ENCODE measurements at regions not wholly inside any gene's neighbourhood (a gene's known extent, or its start where the extent isn't known, plus 50 kb on each side); places are given as distances from the start of the nearest gene placed in this dataset.

GRCh38 chr2:120863661-120864320 lies 128.1 kb downstream of the GLI2 start:
- H3K4me3 Mint-ChIP-seq (ENCODE audit: unreplicated experiment): no peak overlapping the region
- H3K36me3 Mint-ChIP-seq (ENCODE audit: low read depth): peaks cover 3% of the 10 kb centered on the region
- no peaks in the 10 kb centered on the region for H3K27me3 Mint-ChIP-seq (ENCODE audit: low read depth)
- TF ChIP-seq CTCF (IDR thresholded peaks at IDR 0.05): no peak
- no peaks in the 10 kb centered on the region for H3K9me3 Mint-ChIP-seq (ENCODE audit: low read depth)
- peak; percentile 68 for DNase-seq (ENCODE audit: low spot score)
- H3K27ac Mint-ChIP-seq (ENCODE audit: unreplicated experiment): peak overlapping the region; percentile 76
- peaks cover 66% of the 10 kb centered on the region for H3K4me1 Mint-ChIP-seq (ENCODE audit: low read depth)

GRCh38 chr2:120864981-120865380 lies 129.3 kb downstream of the GLI2 start:
- Mint-ChIP-seq H3K4me1 (ENCODE audit: low read depth) (peaks cover 77% of the 10 kb centered on the region), H3K4me3 (ENCODE audit: unreplicated experiment) (no peak overlapping the region)

GRCh38 chr2:120865656-120866055 lies 130.0 kb downstream of the GLI2 start:
- Mint-ChIP-seq H3K27me3 (ENCODE audit: low read depth) (no peaks in the 10 kb centered on the region), H3K9me3 (ENCODE audit: low read depth) (no peaks in the 10 kb centered on the region), H3K4me3 (ENCODE audit: unreplicated experiment) (no peak overlapping the region), H3K36me3 (ENCODE audit: low read depth) (peaks cover 3% of the 10 kb centered on the region), H3K27ac (ENCODE audit: unreplicated experiment) (no peak overlapping the region), H3K4me1 (ENCODE audit: low read depth) (peaks cover 79% of the 10 kb centered on the region)
- no peak for TF ChIP-seq CTCF (IDR thresholded peaks at IDR 0.05)
- peak; percentile 70 for DNase-seq (ENCODE audit: low spot score)

More at GRCh38 chr2:120864981-120865380, 129.3 kb downstream of the GLI2 start:
- peaks cover 3% of the 10 kb centered on the region for H3K36me3 Mint-ChIP-seq (ENCODE audit: low read depth)
- H3K9me3 Mint-ChIP-seq (ENCODE audit: low read depth): no peaks in the 10 kb centered on the region
- peak overlapping the region; percentile 51 for H3K27ac Mint-ChIP-seq (ENCODE audit: unreplicated experiment)
- H3K27me3 Mint-ChIP-seq (ENCODE audit: low read depth): no peaks in the 10 kb centered on the region
- no peak for TF ChIP-seq CTCF (IDR thresholded peaks at IDR 0.05)
- DNase-seq (ENCODE audit: low spot score): peak; percentile 69

GRCh38 chr2:120866071-120866470 lies 130.4 kb downstream of the GLI2 start:
- H3K9me3 Mint-ChIP-seq (ENCODE audit: low read depth): no peaks in the 10 kb centered on the region
- H3K27ac Mint-ChIP-seq (ENCODE audit: unreplicated experiment): peak overlapping the region; percentile 4
- peaks cover 78% of the 10 kb centered on the region for H3K4me1 Mint-ChIP-seq (ENCODE audit: low read depth)
- H3K36me3 Mint-ChIP-seq (ENCODE audit: low read depth): peaks cover 3% of the 10 kb centered on the region
- DNase-seq (ENCODE audit: low spot score): no peak
- H3K4me3 Mint-ChIP-seq (ENCODE audit: unreplicated experiment): no peak overlapping the region
- no peak for TF ChIP-seq CTCF (IDR thresholded peaks at IDR 0.05)
- no peaks in the 10 kb centered on the region for H3K27me3 Mint-ChIP-seq (ENCODE audit: low read depth)

GRCh38 chr2:120866483-120867140 lies 130.9 kb downstream of the GLI2 start:
- Mint-ChIP-seq H3K9me3 (ENCODE audit: low read depth) (no peaks in the 10 kb centered on the region), H3K36me3 (ENCODE audit: low read depth) (peaks cover 3% of the 10 kb centered on the region), H3K27me3 (ENCODE audit: low read depth) (no peaks in the 10 kb centered on the region), H3K4me1 (ENCODE audit: low read depth) (peaks cover 73% of the 10 kb centered on the region), H3K4me3 (ENCODE audit: unreplicated experiment) (peak overlapping the region; percentile 63), H3K27ac (ENCODE audit: unreplicated experiment) (peak overlapping the region; percentile 79)
- DNase-seq (ENCODE audit: low spot score): peak; percentile 67
- TF ChIP-seq CTCF (IDR thresholded peaks at IDR 0.05): no peak
